GM21619 (cell line): ENCODE measurements at regions not wholly inside any gene's neighbourhood (a gene's known extent, or its start where the extent isn't known, plus 50 kb on each side); places are given as distances from the start of the nearest gene placed in this dataset.
"Not testable (repeated sequence)": the region's sequence is repeated elsewhere in the genome, so short reads cannot be mapped to it uniquely, and the experiment has no call there.

Experiments
- ATAC-seq: cut with Tn5 transposase; IDR thresholded peaks from one replicate; pipeline ENCODE4 v1.9.1; 2021; ENCODE audit not compliant: unreplicated experiment

DNA sequence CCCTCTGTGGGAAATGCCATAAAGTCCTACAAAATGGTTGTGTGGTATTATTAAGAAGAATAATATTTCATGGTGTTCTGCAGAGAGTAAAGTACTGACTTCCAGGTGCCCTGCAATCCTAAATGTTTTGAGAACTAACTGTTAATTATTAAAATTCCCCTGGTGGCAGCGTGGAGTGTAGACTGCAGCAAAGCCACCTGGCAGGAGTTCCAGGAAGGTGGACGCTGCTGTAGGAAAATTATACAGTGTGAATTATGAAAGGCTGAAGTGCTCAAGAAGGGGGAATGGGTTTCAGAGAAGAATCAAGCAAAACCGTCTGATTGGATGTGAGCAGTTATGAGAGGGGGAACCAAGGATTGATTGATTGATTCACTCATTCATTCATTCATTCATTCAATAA is 572.4 kb upstream of the PPP2R3A start:
- ATAC-seq, result no peak

DNA sequence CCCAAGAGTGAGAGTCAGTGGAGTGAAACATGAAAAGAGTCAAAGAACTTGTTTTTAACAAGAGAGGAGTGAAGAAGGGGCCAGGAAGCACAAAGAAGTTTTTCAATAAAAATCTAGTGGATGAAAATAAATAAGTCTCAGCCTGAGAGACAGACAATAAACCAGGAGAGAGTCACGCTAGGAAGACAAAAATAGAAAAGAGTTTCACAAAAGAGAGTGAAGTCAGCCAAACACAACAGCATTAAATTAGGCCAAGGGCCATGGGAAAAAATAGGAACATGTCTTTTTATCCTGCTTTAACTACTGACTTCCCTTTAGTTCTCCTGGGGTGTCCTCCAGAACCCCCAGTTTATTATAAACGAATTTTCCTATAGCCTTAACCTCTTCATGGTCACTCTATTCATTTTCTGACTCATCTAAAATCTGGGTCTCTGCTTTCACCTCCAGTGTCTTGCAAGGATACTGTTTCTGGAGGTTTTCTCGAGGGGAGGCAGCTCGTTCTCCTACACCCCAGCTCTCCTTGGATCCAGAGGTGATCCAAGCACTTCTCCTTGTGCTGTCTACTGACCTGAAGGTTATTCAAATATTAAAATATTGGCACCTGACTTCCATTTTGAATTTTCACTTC is 571.5 kb upstream of the PPP2R3A start:
- ATAC-seq, result no peak

GRCh38 chr3:135412475-135412874 is 553.1 kb upstream of the PPP2R3A start:
- ATAC-seq, result no peak

DNA sequence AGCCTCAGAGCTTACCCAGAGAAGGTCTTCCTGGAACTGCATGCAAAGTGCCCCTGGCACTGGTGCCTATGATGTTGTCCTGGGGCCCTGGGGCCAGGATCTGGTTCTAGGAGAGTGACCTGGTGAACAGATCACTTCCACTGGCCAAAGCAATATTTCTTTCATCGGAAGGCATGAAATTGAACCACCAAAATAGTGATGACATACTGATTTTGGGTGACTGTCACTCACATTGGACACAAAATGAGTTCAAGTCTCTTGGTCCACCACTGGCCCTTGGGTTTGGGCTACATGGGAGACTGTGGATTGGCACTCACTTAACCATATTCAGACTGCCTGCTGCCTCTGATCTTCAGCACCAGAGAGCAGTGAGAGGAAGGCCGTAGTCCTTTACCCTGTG is 549.3 kb upstream of the PPP2R3A start:
- no peak for ATAC-seq

DNA sequence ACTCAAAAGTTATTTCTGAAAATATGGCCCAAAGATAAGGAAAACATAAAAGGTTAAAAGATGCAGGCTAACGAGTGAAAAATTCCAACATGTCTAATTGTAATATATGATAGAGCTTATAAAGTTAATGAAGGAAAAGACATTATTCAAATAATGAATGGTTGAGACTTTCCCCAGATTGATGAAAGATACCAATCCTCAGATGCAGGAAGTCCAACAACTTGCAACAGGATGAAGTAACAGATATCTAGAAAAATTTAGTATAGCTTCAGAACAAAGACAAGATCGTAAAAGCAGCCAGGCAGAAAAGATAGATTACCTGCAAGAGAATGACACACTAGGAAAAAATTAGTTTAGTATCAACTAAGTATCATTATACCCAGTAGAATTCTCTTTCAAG is 546.4 kb upstream of the PPP2R3A start:
- ATAC-seq, result no peak

DNA sequence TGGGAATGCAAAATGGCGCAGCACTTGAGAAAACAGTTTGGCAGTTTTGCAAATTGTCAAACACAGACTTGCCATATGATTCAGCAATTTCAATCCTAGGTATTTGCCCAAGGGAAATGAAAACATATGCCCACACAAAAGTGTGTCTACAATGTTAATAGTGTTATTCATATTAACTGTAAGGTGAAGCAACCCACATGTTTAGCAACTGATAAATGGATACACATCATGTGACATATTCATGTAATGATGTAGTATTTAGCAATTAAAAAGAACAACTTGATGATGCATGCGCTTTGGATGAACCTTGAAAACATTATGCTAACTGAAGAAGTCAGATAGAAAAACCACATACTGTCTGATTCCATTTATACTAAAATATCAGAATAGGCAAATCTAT is 539.0 kb upstream of the PPP2R3A start:
- no peak for ATAC-seq

- ATAC-seq, result no peak
Measured at GRCh38 chr3:135432402-135432801, 533.1 kb upstream of the PPP2R3A start.

GRCh38 chr3:135438889-135439597 is 526.5 kb upstream of the PPP2R3A start:
- not testable (repeated sequence) for ATAC-seq

- not testable (repeated sequence) for ATAC-seq
Measured at GRCh38 chr3:135439632-135440031, 525.9 kb upstream of the PPP2R3A start.

GRCh38 chr3:135440233-135440632 is 525.3 kb upstream of the PPP2R3A start:
- ATAC-seq, result no peak

DNA sequence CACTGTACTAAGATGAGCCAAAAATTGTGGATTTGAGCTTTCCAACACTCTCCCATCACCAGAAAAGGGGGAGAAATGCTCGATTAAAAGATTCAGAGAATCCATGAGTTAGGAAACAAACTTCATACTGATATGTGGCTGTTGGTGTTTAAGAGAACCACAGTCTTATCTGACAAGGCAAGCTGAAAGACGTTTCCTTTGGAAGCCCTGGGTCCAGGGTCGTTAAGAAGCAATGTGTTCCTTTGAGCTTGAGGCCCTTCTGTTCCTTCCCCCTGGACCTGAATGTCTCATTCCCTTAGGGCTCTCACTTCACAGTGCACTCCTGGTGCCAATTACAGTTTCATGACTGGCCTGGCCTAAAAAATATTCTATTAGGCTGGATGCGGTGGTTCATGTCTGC is 524.8 kb upstream of the PPP2R3A start:
- no peak for ATAC-seq

GRCh38 chr3:135444058-135444457 is 521.5 kb upstream of the PPP2R3A start:
- no peak for ATAC-seq

- no peak for ATAC-seq
Measured at GRCh38 chr3:135447483-135447882, 518.0 kb upstream of the PPP2R3A start.

GRCh38 chr3:135448520-135448919 is 517.0 kb upstream of the PPP2R3A start:
- no peak for ATAC-seq

DNA sequence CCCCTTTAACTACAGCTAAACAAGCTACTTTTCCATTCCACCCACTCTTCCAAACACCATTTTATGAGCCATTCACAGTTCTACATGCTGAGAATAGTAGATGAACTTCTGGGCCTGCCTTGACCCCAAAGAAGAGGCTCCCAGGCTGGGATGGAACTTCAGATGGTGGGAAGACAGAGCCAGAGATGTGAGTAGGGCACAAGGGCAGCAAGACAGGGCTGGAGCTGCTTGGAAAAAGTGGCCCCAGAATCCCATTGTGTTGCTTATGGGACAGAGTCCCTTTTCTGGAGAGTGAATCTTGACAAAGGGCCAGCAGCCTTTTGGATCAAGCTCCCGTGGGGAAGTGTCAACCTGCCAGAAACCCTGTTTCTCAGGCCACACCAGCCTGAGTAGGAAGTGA is 516.5 kb upstream of the PPP2R3A start:
- ATAC-seq, result no peak

DNA sequence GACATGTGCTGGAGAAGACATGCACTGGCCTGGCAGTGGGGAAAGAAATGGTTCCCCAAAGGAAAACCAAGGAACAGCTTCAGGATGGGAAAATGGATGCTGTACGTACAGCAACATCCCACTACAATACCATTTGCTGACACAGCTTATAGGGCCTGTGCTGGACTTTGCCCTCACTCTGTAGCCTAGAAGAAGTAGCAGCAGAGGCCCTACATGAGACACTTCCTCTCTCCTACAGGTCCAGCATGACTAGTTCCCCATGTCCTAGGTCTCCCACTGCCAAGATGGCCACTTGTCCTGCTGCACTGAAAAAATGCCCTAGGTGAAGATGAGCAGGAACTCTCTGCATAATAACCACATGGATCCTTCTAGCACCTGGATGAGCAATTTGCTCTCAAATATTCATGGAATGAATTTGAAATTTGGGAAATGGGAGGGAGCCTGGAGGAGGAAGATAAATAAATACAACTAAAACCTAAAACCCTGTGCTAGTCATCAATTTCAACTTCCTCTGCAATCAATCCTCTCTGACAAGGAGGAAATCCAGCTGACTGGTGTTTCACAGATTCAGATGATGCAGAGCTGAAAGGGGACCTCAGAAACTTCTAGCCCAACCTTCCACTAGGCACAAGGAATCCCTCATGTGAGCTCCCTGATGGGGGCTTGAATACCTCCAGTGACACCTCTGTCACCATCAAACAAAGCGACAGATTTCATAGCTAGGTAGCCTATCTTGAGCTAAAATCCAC is 514.3 kb upstream of the PPP2R3A start:
- ATAC-seq, result no peak

GRCh38 chr3:135452881-135453280 is 512.6 kb upstream of the PPP2R3A start:
- no peak for ATAC-seq

DNA sequence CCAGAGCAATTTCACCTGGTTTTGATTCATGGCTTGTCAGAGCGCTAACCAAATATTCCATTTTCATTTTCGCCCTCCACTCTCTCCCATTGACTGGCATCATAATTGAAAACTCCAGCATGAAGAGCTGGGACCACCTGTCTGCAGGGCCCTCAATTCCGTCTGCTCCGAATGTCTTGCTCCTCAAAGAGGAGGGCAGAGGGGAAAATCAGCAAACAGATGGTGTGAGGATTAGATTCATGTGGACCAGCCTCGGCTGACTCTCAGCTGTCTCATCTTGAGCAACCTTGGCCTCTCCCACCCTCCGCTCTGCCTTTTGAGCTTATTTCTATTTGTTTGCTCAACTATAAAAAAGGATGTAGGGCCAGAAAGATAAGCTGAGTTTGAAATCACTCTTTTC is 512.2 kb upstream of the PPP2R3A start:
- no peak for ATAC-seq

- no peak for ATAC-seq
Measured at GRCh38 chr3:135454890-135455289, 510.6 kb upstream of the PPP2R3A start.

- no peak for ATAC-seq
Measured at GRCh38 chr3:135456108-135456790, 509.3 kb upstream of the PPP2R3A start.

GRCh38 chr3:135458541-135459322 is 506.8 kb upstream of the PPP2R3A start:
- ATAC-seq, result no peak
